Stimulated activated memory B cell treated with anti-CD40 and anti-IgM and Interleukin-4, amounts not matched to agents 10 μg/mL and 1 μg/mL and 100 μg/mL, for 72 hours (primary cell): ENCODE measurements at regions not wholly inside any gene's neighbourhood (a gene's known extent, or its start where the extent isn't known, plus 50 kb on each side); places are given as distances from the start of the nearest gene placed in this dataset.
"Not testable (repeated sequence)": the region's sequence is repeated elsewhere in the genome, so short reads cannot be mapped to it uniquely, and the experiment has no call there.

Experiments
- ATAC-seq: fragments of 150-1000 bp; cut with Tn5 transposase; 2 replicates; pipeline ENCODE4 v1.10.0; 2021
- H3K27ac Mint-ChIP-seq: one replicate; pipeline ENCODE4 v1.8.0; 2022; ENCODE audit warnings: mild to moderate bottlenecking, mixed read lengths
- H3K27me3 Mint-ChIP-seq: one replicate; pipeline ENCODE4 v1.8.0; 2022; ENCODE audit warnings: mixed read lengths
- H3K36me3 Mint-ChIP-seq: one replicate; pipeline ENCODE4 v1.8.0; 2022; ENCODE audit warnings: mixed read lengths
- H3K4me1 Mint-ChIP-seq: one replicate; pipeline ENCODE4 v1.8.0; 2022; ENCODE audit warnings: mixed read lengths
- H3K4me3 Mint-ChIP-seq: one replicate; pipeline ENCODE4 v1.8.0; 2022; ENCODE audit warnings: mild to moderate bottlenecking, moderate library complexity, mixed read lengths
- H3K9me3 Mint-ChIP-seq: one replicate; pipeline ENCODE4 v1.8.0; 2022; ENCODE audit warnings: mixed read lengths

DNA sequence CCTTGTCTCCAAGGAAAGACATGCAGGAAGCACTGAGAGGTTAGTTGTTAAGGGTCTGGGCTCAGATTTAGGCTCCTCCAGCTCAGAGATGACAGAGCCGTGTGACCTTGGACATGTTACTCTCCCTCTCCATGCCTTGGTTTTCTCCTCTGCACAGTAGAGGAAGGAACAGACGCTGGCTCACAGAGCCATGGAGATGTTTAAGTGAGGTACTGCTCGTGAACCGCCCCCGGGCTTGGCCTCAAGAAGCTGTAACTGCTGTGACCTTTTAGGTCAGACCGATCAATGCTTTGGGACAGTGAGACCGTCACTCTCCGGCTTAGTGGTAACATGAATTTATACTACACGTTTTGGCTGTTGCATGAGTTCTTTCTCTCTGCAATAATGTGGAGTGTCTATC is 197.4 kb downstream of the C16orf95 start:
- Mint-ChIP-seq H3K9me3 (no peaks in the 10 kb centered on the region), H3K27me3 (peaks cover 35% of the 10 kb centered on the region)
- no peak for ATAC-seq

DNA sequence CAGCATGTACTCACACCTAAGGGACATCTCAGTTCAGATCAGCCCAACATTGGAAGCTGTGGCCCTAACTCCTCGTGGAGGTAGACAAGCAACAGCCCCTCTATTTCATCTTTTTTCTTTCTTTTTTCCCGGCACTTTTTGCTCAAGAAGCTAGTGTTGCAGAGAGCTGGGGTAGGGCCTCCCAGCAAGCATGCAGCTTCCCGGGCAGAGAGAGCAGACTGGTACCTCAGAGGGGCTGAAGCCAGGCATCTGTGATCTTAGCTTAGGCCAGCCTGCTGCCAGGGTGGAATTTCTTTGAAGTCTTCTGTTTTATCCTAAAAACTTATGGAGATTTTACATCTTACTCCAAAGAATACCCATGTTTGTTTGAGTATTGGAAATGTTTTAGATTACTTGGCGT is 195.4 kb downstream of the C16orf95 start:
- no peak for ATAC-seq
- H3K27me3 Mint-ChIP-seq: peaks cover 35% of the 10 kb centered on the region
- H3K4me1 Mint-ChIP-seq: no peaks in the 10 kb centered on the region
- no peaks in the 10 kb centered on the region for H3K36me3 Mint-ChIP-seq
- H3K27ac Mint-ChIP-seq: no peak overlapping the region
- no peak overlapping the region for H3K4me3 Mint-ChIP-seq
- H3K9me3 Mint-ChIP-seq: no peaks in the 10 kb centered on the region

More for the DNA sequence above, 197.4 kb downstream of the C16orf95 start:
- Mint-ChIP-seq H3K4me1 (no peaks in the 10 kb centered on the region), H3K4me3 (no peak overlapping the region), H3K27ac (no peak overlapping the region), H3K36me3 (no peaks in the 10 kb centered on the region)

DNA sequence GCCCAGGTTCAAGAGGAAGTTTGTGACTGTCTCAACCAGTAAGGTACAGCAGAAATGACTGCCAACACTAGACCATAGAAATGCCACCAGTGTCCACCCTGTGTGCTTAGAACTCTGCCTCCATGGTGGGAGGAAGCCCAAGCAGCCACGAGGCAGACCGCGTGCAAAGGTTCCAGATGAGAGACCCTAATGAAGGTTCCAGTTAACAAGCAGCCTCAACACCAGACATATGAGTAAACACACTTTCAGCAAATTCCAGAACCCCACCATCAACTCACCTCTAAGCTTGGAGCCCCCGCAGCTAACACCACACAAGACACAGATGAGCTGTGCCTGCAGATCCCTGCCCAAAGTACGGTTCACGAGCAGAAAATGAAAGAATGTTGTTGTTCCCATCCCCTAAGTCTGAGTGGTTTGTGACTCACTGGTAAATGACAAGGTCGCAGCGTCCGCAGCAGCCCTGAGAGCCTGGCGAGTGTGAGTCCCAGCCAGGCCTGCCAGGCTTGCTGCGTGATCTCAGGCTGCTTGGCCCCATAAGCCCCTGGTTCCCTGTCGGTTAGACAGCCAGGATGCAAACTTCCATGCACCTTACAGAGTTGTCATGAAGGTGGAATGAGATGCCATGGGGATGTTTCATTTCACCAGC is 193.7 kb downstream of the C16orf95 start:
- Mint-ChIP-seq H3K27ac (no peak overlapping the region), H3K4me3 (no peak overlapping the region), H3K9me3 (peaks cover 2% of the 10 kb centered on the region), H3K27me3 (peaks cover 27% of the 10 kb centered on the region), H3K36me3 (no peaks in the 10 kb centered on the region), H3K4me1 (no peaks in the 10 kb centered on the region)
- ATAC-seq: no peak

DNA sequence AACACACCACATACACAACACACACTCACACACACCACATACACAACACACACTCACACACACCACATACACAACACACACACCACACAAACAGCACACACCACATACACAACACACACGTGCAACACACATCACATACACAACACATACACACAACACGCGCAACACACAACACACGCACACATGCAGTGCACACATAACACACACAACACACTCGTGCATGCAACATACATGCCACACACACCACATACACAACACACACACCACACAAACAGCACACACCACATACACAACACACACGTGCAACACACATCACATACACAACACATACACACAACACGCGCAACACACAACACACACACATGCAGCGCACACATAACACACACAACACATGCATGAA is 192.8 kb downstream of the C16orf95 start:
- not testable (repeated sequence) for H3K4me3 Mint-ChIP-seq, H3K27ac Mint-ChIP-seq, H3K9me3 Mint-ChIP-seq, H3K36me3 Mint-ChIP-seq, ATAC-seq, H3K4me1 Mint-ChIP-seq
- peaks cover 18% of the 10 kb centered on the region for H3K27me3 Mint-ChIP-seq

DNA sequence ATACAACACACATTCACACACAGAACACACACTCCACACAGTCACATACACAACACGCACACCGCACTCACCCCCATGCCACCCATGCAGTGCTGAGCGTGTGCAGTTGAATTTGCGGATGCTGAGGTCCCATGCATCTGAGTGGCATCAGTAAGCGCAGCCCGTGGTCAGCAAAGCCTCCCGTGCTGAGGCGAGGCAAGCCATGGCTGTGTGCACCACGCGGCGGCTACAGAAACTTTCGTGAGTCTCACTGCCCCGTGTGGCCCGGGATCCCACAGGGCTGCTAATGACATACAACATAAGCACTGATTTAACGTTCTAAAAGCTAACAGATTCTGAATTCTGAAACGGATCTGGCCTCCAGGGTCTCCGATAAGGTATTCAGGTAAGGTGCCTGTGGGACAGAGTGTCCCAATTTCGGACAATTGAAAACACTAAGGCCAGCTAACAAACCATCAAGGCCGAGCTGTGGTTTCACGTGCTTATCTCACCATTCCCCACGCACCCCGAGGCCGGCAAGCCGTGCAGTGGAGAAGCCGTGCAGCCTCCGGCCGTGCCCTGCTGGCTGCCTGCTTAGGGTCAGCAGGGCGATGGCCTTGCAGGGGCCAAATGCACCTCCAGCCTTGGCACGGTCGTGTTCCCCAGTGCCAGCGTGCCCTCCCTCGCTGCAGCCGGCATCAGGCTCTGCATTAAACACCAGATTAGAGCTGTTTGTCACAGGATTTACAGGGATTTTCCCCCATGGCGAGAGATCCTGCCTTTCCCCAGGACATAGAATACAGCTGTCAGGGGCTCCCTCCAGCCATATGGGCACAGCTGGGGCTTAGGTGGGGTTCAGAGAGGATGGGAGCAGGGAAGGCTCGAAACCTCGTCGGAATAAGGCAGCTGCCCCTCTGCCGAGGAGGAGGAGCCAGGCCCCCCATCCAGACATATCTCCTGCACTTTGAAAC is 191.7 kb downstream of the C16orf95 start:
- Mint-ChIP-seq H3K9me3 (peaks cover 9% of the 10 kb centered on the region), H3K4me3 (no peak overlapping the region), H3K27ac (no peak overlapping the region), H3K27me3 (peaks cover 7% of the 10 kb centered on the region), H3K36me3 (no peaks in the 10 kb centered on the region), H3K4me1 (no peaks in the 10 kb centered on the region)
- no peak for ATAC-seq

DNA sequence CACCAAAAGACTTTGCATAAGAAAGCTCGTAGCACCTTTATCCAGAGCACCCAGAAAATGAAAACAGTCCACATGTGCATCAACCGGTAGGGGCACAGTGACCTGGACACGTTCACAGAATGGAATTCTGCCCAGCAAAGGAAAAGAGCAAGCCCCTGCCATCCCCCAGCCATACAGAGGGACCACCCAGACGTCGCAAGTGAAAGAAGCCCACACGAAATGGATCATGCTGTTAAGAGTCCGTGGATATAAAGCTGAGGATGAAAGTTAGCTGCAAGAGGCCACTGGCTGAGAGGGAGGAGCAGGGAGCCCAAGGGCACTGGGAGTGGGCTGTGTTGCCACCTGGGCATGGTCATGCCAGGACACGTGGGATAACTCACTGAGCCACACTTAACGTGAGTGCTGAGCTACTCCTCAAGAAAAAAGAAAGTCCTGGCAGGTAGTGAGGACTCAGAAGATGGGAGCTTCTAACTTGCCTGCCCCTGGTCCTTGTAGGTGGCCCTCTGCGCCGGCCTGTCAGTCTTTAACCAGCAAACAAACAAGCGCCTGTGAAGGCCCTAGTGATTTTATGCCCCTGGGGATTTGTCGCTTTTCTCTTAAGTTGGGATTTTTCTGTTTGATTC is 190.7 kb downstream of the C16orf95 start:
- Mint-ChIP-seq H3K27me3 (no peaks in the 10 kb centered on the region), H3K4me1 (no peaks in the 10 kb centered on the region), H3K4me3 (no peak overlapping the region), H3K9me3 (peaks cover 13% of the 10 kb centered on the region), H3K36me3 (no peaks in the 10 kb centered on the region), H3K27ac (no peak overlapping the region)
- ATAC-seq: no peak

DNA sequence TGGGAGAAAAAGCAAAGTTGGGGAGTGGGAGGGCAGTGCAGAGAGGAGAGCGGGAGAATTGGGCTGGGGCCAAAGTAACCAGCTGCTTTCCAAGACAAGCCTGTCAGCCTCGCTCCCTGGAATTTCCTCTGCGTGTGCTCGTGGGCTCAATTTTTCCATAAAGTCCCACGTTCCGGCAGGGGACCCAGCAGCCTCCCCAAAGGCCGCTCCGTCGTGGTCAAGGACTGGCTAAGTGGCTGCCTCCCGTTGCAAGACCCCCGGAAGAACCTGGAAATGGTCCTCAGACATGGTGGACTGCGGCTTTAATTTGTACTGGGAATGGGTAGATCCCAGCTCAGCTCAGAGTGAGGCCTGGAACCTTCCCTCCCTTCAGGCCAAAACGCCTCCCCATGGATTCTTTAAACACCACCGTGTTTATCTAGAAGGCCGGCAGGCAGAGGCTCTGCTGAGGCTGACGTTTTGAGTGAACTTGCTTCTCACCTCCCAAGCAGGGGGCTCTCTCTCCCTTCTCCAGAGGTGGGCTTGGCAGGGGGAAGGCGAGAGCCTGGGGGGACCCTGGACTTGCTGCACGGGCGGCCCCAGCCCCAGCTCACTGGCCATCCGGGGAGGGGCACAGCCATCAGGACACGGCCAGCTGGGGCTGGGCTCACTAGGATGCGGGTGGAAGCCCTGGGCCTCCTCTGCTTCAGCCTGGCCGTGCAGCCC is 190.0 kb downstream of the C16orf95 start:
- H3K9me3 Mint-ChIP-seq: peaks cover 13% of the 10 kb centered on the region
- no peak overlapping the region for H3K27ac Mint-ChIP-seq
- no peak overlapping the region for H3K4me3 Mint-ChIP-seq
- no peaks in the 10 kb centered on the region for H3K4me1 Mint-ChIP-seq
- no peaks in the 10 kb centered on the region for H3K27me3 Mint-ChIP-seq
- no peak for ATAC-seq
- no peaks in the 10 kb centered on the region for H3K36me3 Mint-ChIP-seq

DNA sequence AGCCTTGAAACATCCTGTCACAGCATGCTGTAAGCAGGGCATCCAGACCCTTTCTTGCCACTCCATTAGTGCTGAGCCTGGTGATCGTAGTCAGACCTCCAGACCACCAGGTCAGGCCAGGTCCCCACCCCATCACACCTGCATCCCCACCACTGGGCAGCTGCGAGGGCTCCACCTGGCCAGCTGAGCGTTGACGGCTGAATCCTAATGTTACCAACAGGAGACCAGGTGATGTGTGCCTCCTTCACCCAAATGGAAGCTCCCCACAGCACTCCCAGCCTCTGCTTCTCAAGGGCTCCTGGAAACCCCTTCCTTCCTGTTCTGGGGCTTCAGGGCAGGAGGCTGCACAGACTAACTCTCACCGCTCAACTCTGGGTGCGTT is 189.4 kb downstream of the C16orf95 start:
- no peak for ATAC-seq
- Mint-ChIP-seq H3K27me3 (no peaks in the 10 kb centered on the region), H3K36me3 (no peaks in the 10 kb centered on the region), H3K27ac (no peak overlapping the region), H3K9me3 (peaks cover 13% of the 10 kb centered on the region), H3K4me1 (no peaks in the 10 kb centered on the region), H3K4me3 (no peak overlapping the region)

DNA sequence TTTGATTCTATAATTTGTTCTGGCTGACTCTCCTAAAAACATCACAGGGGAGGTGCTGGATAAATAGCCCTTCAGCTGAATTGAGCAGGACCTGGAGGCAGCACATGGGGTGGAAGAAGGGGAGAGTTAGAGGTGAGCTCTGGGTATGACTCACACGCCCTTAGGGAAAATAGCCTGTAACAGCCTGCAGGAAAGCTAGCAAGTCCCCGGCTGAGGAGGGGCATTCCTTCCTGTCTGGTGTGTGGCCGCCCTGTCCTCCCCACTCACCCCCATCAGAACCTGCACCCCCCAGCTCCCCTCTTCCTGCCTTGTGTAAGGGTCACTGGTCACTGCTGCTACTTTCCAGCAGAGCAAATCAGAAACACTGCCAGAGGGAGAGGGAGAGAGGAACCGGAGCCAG is 187.4 kb downstream of the C16orf95 start:
- Mint-ChIP-seq H3K27ac (no peak overlapping the region), H3K4me1 (no peaks in the 10 kb centered on the region), H3K36me3 (no peaks in the 10 kb centered on the region), H3K27me3 (no peaks in the 10 kb centered on the region), H3K9me3 (peaks cover 13% of the 10 kb centered on the region), H3K4me3 (no peak overlapping the region)
- ATAC-seq: no peak

DNA sequence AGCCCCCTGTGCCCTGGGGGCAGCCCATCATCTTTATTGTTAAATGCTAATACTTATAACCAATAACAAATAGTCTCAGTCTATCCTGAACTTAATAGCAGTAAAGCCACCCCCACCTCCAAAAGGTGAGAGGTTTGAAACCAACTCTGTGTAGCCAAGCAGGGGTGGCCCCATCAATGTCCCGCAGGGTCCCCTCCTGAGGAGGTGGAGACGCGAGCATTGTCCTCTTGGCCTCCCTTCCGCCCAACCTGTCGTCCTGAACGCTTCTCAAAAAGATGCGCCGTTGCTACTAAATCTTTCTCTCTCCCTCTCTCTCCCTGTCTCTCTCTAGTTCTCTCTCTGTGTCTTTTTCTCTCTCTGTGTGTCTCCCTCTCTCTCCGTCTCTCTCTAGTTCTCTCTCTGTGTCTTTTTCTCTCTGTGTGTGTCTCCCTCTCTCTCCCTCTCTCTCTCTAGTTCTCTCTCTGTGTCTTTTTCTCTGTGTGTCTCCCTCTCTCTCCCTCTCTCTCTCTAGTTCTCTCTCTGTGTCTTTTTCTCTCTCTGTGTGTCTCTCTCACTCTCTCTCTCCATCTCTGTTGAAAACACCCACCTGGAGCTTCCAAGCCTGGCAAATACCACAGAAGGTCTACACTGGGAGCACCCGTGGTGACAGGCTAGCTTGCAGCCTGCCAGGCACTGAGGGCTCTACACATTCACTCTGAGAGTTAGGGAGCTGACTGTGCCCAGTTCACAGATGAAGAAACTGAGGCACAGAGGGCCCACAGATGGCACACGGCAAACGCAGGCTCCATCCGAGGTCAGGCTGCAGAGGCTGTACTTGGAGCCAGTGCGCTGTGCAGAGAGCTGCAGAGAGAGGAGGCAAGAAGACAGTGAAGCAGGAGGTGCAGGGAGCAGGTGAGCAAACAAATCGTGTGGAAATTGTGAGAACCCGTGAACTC is 185.9 kb downstream of the C16orf95 start:
- no peaks in the 10 kb centered on the region for H3K4me1 Mint-ChIP-seq
- no peaks in the 10 kb centered on the region for H3K36me3 Mint-ChIP-seq
- ATAC-seq: no peak
- H3K9me3 Mint-ChIP-seq: peaks cover 13% of the 10 kb centered on the region
- no peaks in the 10 kb centered on the region for H3K27me3 Mint-ChIP-seq
- no peak overlapping the region for H3K27ac Mint-ChIP-seq
- no peak overlapping the region for H3K4me3 Mint-ChIP-seq

DNA sequence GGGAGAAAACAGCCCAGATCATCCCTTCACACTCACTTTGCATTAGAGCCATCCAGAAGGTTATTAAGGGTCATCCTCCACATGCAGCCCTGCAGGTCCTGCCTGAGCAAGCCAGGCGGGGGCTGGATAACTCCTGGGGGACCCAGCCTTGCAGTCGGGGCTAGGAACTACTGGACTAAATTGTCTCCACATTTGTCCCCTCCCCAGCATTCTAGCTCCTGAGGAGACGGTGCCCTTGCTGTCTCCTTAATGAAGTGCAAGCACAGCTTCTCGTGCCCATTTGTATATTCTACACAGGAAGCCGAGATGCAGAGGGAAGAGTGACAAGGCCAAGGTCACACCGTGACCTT is 185.2 kb downstream of the C16orf95 start:
- ATAC-seq: no peak
- peaks cover 1% of the 10 kb centered on the region for H3K36me3 Mint-ChIP-seq
- no peaks in the 10 kb centered on the region for H3K4me1 Mint-ChIP-seq
- no peak overlapping the region for H3K27ac Mint-ChIP-seq
- no peak overlapping the region for H3K4me3 Mint-ChIP-seq
- peaks cover 5% of the 10 kb centered on the region for H3K27me3 Mint-ChIP-seq
- peaks cover 13% of the 10 kb centered on the region for H3K9me3 Mint-ChIP-seq

DNA sequence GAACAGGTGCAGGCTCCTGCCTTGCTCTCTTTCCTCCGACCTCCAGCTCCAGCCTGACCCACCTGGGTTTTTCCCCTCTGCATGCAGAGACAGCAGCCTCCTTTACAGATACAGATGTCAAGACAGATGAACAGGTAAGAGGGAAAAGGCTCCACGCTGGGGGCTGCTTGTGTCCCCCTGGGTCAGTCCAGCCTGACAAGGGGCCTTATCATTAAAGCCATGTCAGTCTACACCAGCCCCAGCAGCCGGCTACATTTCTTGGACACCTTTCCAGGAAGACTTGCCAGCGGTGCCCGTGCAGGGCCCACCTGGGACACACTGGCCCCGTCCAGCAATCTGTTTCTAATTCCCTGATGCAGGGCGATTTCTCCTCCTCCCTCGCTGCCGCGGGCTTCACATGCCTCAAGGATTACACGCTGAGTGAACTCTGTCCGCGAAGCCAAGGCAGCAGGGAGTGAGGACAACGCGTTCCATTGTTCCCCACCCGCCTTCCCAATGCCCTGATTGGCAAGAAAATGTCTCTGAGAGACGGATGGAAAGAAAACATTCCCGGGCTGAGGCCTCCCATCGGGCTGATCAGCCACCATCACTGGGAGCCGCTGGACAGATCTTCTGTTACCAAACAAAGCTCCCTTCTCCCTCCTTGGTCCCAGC is 184.7 kb downstream of the C16orf95 start:
- no peak overlapping the region for H3K4me3 Mint-ChIP-seq
- H3K9me3 Mint-ChIP-seq: peaks cover 13% of the 10 kb centered on the region
- H3K36me3 Mint-ChIP-seq: peaks cover 3% of the 10 kb centered on the region
- no peak overlapping the region for H3K27ac Mint-ChIP-seq
- peaks cover 9% of the 10 kb centered on the region for H3K27me3 Mint-ChIP-seq
- no peaks in the 10 kb centered on the region for H3K4me1 Mint-ChIP-seq
- no peak for ATAC-seq

DNA sequence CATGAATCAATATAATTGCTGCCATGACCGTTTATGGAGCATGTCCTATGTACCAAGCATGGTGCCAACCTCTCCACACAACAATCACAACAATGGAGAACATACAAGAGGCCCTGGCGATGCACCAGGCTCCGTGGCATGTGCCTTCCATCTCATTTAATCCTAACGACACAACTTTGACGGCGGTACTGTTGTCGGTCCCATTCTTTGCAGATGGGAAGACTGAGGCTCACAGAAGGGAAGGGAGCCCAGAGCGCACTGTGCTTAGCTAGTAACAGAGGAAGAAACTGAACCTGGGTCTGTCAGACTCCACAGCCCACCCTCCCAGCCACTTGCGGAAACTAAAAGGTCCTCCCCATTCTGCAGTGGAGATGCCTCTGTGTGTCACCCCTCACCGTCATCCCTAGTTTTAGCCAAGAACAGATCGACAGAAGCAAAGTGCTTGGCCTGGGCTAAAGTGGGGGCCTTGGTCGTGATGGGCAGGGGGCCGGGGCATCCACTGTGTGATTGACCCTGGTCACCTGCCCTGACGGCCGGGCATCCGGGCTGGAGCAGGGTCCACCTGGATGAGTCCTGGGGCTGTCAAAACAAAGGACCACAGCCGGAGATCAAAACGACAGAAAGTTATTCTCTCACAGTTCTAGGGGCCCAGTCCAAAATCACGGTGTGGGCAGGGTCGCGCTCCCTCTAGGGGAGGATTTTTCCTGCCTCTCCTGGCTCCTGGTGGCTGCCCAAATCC is 183.9 kb downstream of the C16orf95 start:
- H3K9me3 Mint-ChIP-seq: peaks cover 13% of the 10 kb centered on the region
- no peak overlapping the region for H3K4me3 Mint-ChIP-seq
- H3K36me3 Mint-ChIP-seq: peaks cover 3% of the 10 kb centered on the region
- H3K4me1 Mint-ChIP-seq: no peaks in the 10 kb centered on the region
- peaks cover 9% of the 10 kb centered on the region for H3K27me3 Mint-ChIP-seq
- no peak for ATAC-seq
- H3K27ac Mint-ChIP-seq: no peak overlapping the region
